Ascending aorta (tissue), 2 donors: ENCODE measurements at regions not wholly inside any gene's neighbourhood (a gene's known extent, or its start where the extent isn't known, plus 50 kb on each side); places are given as distances from the start of the nearest gene placed in this dataset.

Experiments
- DNase-seq, 2 donors: peaks; one replicate each; pipeline ENCODE4 v3.0.0-alpha.2; 2019; ENCODE audit warnings: low spot score in 2 of 2
- H3K27ac ChIP-seq, 2 donors: fragments of 200-600 bp; sonication (generic); one replicate each; pipeline ENCODE4 v1.5.1; 2016 to 2017; ENCODE audit warnings: mild to moderate bottlenecking in 1 of 2
- H3K27me3 ChIP-seq: fragments of 200-600 bp; sonication (generic); one replicate; pipeline ENCODE4 v1.5.1; 2017
- H3K36me3 ChIP-seq, 2 donors: fragments of 200-600 bp; sonication (generic); one replicate each; pipeline ENCODE4 v1.5.1; 2016
- H3K4me1 ChIP-seq, 2 donors: fragments of 200-600 bp; sonication (generic); one replicate each; pipeline ENCODE4 v1.5.1; 2016 to 2017; ENCODE audit warnings: mild to moderate bottlenecking in 1 of 2
- H3K4me3 ChIP-seq, 2 donors: fragments of 200-600 bp; sonication (generic); one replicate each; pipeline ENCODE4 v1.5.1; 2016 to 2017; ENCODE audit warnings: mild to moderate bottlenecking in 1 of 2
- H3K9me3 ChIP-seq, 2 donors: fragments of 200-600 bp; sonication (generic); one replicate each; pipeline ENCODE4 v1.5.1; 2016
- CTCF ChIP-seq, 3 experiments: fragments of 200-600 bp in 2 of 3; fragments of 450-650 bp in 1 of 3; sonication (generic) in 2 of 3; IDR thresholded peaks; one replicate each; pipeline ENCODE4 v1.5.1; 2016 to 2019; ENCODE audit warnings: antibody characterized with exemption in 3 of 3, mild to moderate bottlenecking in 1 of 3, moderate library complexity in 1 of 3
- intact Hi-C: fragments of 100-400 bp; cut with DNase I; formaldehyde crosslinking; loops from one replicate; pipeline ENCODE4 v1.15.1; 2023

- intact Hi-C loops = no loop called here
- H3K27me3 ChIP-seq = no peaks in the 10 kb centered on the region
Observed at GRCh38 chr6:111938710-111939109, 65.5 kb upstream of the FYN start.

GRCh38 chr6:111939902-111940301 lies 66.7 kb upstream of the FYN start:
- no peak overlapping the region for H3K27ac ChIP-seq
- intact Hi-C loops = no loop called here
- H3K36me3 ChIP-seq = no peaks in the 10 kb centered on the region
- H3K4me3 ChIP-seq = no peak overlapping the region
- no peak for TF ChIP-seq CTCF (IDR thresholded peaks at IDR 0.05)
- no peak for DNase-seq
- no peaks in the 10 kb centered on the region for H3K4me1 ChIP-seq
- no peaks in the 10 kb centered on the region for H3K9me3 ChIP-seq
- no peaks in the 10 kb centered on the region for H3K27me3 ChIP-seq

More at GRCh38 chr6:111938710-111939109, 65.5 kb upstream of the FYN start:
- no peak for TF ChIP-seq CTCF (IDR thresholded peaks at IDR 0.05)
- no peaks in the 10 kb centered on the region for H3K36me3 ChIP-seq
- H3K4me3 ChIP-seq = no peak overlapping the region
- H3K27ac ChIP-seq = no peak overlapping the region
- H3K4me1 ChIP-seq = no peaks in the 10 kb centered on the region
- no peaks in the 10 kb centered on the region for H3K9me3 ChIP-seq
- DNase-seq = no peak

- intact Hi-C loops = no loop called here
- no peak overlapping the region for H3K4me3 ChIP-seq
- no peaks in the 10 kb centered on the region for H3K27me3 ChIP-seq
- H3K4me1 ChIP-seq = no peaks in the 10 kb centered on the region
- H3K27ac ChIP-seq = no peak overlapping the region
- no peaks in the 10 kb centered on the region for H3K36me3 ChIP-seq
- H3K9me3 ChIP-seq = no peaks in the 10 kb centered on the region
- DNase-seq = no peak
- no peak for TF ChIP-seq CTCF (IDR thresholded peaks at IDR 0.05)
Observed at GRCh38 chr6:111940801-111941200, 67.5 kb upstream of the FYN start.

- H3K4me1 ChIP-seq = no peaks in the 10 kb centered on the region
- no peaks in the 10 kb centered on the region for H3K27me3 ChIP-seq
- no peak for TF ChIP-seq CTCF (IDR thresholded peaks at IDR 0.05)
- no peaks in the 10 kb centered on the region for H3K36me3 ChIP-seq
- no peak overlapping the region for H3K4me3 ChIP-seq
- DNase-seq = no peak
- H3K27ac ChIP-seq = no peak overlapping the region
- intact Hi-C loops = no loop called here
- no peaks in the 10 kb centered on the region for H3K9me3 ChIP-seq
Observed at GRCh38 chr6:111941686-111942330, 68.6 kb upstream of the FYN start.

GRCh38 chr6:111942561-111942960 lies 69.3 kb upstream of the FYN start:
- intact Hi-C loops = no loop called here
- no peaks in the 10 kb centered on the region for H3K27me3 ChIP-seq
- H3K4me1 ChIP-seq = no peaks in the 10 kb centered on the region
- no peak overlapping the region for H3K27ac ChIP-seq
- no peaks in the 10 kb centered on the region for H3K9me3 ChIP-seq
- no peak for DNase-seq
- no peak overlapping the region for H3K4me3 ChIP-seq
- no peaks in the 10 kb centered on the region for H3K36me3 ChIP-seq
- no peak for TF ChIP-seq CTCF (IDR thresholded peaks at IDR 0.05)

GRCh38 chr6:111943266-111943665 lies 70.0 kb upstream of the FYN start:
- DNase-seq = no peak
- Histone ChIP-seq H3K9me3 (no peaks in the 10 kb centered on the region), H3K27ac (no peak overlapping the region), H3K27me3 (no peaks in the 10 kb centered on the region), H3K36me3 (no peaks in the 10 kb centered on the region), H3K4me1 (no peaks in the 10 kb centered on the region), H3K4me3 (no peak overlapping the region)
- TF ChIP-seq CTCF (IDR thresholded peaks at IDR 0.05) = no peak
- intact Hi-C loops = no loop called here
